ENCODE measurements at regions not wholly inside any gene's neighbourhood (a gene's known extent, or its start where the extent isn't known, plus 50 kb on each side); places are given as distances from the start of the nearest gene placed in this dataset.

DNA sequence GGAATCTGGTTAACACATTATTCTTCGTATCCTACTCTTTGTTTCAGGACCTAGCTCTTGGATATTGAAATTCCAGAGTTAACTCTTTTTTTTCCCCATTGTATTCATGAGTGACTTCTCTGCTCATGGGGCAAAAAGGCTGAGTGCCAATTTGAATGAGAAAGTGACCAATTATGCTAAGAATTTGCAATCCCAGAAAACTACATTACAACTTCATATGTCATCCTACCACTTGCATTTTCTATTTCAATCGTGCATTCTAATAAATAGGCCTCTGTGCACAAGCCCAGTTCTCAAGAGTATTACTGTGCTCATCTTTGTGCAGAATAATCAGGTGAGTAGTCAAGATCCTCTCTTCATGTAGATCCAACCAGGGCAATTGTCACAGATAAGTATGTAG is 537.8 kb downstream of the OTOL1 start:
- H3K4me1 ChIP-seq = no peaks in the 10 kb centered on the region

DNA sequence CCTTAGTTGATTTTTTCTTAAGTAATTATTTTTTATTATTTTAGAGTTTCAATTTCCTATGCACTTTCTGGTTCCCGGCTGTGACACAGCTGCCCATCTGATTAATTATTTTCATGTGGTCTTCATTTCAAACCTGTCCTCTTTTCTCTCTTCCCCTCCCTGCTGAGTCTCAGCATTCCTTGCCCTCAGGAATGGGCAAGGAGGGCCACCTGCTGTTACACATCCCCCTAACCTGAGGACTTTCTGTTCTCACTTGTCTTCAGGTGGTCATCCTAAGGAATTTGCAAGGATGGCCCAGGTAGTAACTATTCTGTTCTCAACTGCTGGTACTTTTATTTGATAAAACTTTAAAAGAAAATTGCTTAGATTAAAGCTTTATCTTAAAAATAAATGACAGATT is 545.0 kb downstream of the OTOL1 start:
- no peak overlapping the region for H2AFZ ChIP-seq
- no peaks in the 10 kb centered on the region for H3K36me3 ChIP-seq (ENCODE audit: control insufficient read depth, insufficient read depth, low read length)
- no peaks in the 10 kb centered on the region for H3K27me3 ChIP-seq (ENCODE audit: control insufficient read depth, insufficient read depth, low read length)
- H3K79me2 ChIP-seq = no peaks in the 10 kb centered on the region
- H3K4me3 ChIP-seq (ENCODE audit: low read depth, low read length) = no peak overlapping the region
- TF ChIP-seq, protein P1, sequence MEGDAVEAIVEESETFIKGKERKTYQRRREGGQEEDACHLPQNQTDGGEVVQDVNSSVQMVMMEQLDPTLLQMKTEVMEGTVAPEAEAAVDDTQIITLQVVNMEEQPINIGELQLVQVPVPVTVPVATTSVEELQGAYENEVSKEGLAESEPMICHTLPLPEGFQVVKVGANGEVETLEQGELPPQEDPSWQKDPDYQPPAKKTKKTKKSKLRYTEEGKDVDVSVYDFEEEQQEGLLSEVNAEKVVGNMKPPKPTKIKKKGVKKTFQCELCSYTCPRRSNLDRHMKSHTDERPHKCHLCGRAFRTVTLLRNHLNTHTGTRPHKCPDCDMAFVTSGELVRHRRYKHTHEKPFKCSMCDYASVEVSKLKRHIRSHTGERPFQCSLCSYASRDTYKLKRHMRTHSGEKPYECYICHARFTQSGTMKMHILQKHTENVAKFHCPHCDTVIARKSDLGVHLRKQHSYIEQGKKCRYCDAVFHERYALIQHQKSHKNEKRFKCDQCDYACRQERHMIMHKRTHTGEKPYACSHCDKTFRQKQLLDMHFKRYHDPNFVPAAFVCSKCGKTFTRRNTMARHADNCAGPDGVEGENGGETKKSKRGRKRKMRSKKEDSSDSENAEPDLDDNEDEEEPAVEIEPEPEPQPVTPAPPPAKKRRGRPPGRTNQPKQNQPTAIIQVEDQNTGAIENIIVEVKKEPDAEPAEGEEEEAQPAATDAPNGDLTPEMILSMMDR (IDR thresholded peaks at IDR 0.05) = no peak
- H3K4me1 ChIP-seq = no peaks in the 10 kb centered on the region
- H3K9ac ChIP-seq = no peak overlapping the region
- H3K4me2 ChIP-seq (ENCODE audit: low read length) = no peak overlapping the region
- H3K9me3 ChIP-seq (ENCODE audit: control insufficient read depth, low read length) = no peaks in the 10 kb centered on the region
- H3K27ac ChIP-seq = no peak overlapping the region

More for the DNA sequence above, 537.8 kb downstream of the OTOL1 start:
- no peak overlapping the region for H2AFZ ChIP-seq
- TF ChIP-seq, protein P1 (IDR thresholded peaks at IDR 0.05) = no peak
- H3K79me2 ChIP-seq = no peaks in the 10 kb centered on the region
- H3K4me2 ChIP-seq (ENCODE audit: low read length) = no peak overlapping the region
- H3K4me3 ChIP-seq (ENCODE audit: low read depth, low read length) = no peak overlapping the region
- no peaks in the 10 kb centered on the region for H3K36me3 ChIP-seq (ENCODE audit: control insufficient read depth, insufficient read depth, low read length)
- no peaks in the 10 kb centered on the region for H3K9me3 ChIP-seq (ENCODE audit: control insufficient read depth, low read length)
- H3K27ac ChIP-seq = no peak overlapping the region
- no peak overlapping the region for H3K9ac ChIP-seq
- H3K27me3 ChIP-seq (ENCODE audit: control insufficient read depth, insufficient read depth, low read length) = no peaks in the 10 kb centered on the region

DNA sequence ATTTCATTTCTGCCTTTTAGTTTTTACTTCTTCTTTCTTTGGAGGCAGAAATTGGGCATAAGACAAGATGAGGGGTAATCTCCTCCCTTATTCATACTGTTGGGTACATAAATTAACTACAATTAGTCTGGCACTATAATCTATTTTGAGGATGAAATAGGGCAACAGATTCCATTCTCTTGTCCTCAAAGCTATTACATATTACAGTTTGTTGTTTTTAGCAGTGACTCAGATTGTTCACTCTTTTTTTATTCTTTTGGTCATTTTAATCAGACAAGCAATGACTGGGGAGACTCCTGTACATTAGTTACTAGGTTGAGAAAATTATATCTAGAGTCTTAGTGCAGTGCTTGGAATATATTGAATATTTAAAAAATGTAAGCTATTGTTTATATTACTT is 556.0 kb downstream of the OTOL1 start:
- Histone ChIP-seq H2AFZ (no peak overlapping the region), H3K79me2 (no peaks in the 10 kb centered on the region), H3K9ac (no peak overlapping the region), H3K27ac (no peak overlapping the region), H3K4me3 (ENCODE audit: low read depth, low read length) (no peak overlapping the region), H3K4me1 (no peaks in the 10 kb centered on the region), H3K9me3 (ENCODE audit: control insufficient read depth, low read length) (no peaks in the 10 kb centered on the region), H3K4me2 (ENCODE audit: low read length) (no peak overlapping the region), H3K27me3 (ENCODE audit: control insufficient read depth, insufficient read depth, low read length) (no peaks in the 10 kb centered on the region), H3K36me3 (ENCODE audit: control insufficient read depth, insufficient read depth, low read length) (no peaks in the 10 kb centered on the region)
- TF ChIP-seq, protein P1 (IDR thresholded peaks at IDR 0.05) = no peak

DNA sequence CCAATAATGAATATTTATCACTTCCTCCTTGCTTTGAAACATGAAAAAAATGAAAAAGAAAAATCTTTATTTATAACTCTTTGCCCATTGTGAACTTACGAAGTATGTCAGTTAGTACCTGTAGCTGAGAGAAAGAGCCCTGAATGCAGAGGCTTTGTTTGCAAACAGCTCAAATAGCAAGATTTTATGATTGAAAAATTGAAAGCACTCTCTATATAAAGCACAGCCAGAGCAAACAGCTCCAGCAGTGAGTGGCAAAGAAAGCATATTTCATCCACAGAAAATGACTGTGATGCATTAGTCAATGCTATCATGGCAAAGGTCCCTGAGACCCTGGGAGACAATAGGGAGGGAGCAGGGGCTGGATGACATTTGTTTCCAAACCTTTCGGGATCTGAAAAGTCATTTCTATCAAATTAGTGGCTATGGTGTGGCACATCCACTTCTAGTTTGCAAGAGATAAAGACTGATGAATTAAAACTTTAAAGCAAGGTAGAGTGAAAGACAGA is 576.1 kb downstream of the OTOL1 start:
- Histone ChIP-seq H3K27me3 (ENCODE audit: control insufficient read depth, insufficient read depth, low read length) (no peaks in the 10 kb centered on the region), H3K4me3 (ENCODE audit: low read depth, low read length) (no peak overlapping the region), H3K9me3 (ENCODE audit: control insufficient read depth, low read length) (no peaks in the 10 kb centered on the region), H3K36me3 (ENCODE audit: control insufficient read depth, insufficient read depth, low read length) (no peaks in the 10 kb centered on the region), H3K79me2 (no peaks in the 10 kb centered on the region), H3K27ac (no peak overlapping the region), H3K4me1 (no peaks in the 10 kb centered on the region), H3K4me2 (ENCODE audit: low read length) (no peak overlapping the region), H2AFZ (no peak overlapping the region), H3K9ac (no peak overlapping the region)
- TF ChIP-seq, protein P1 (IDR thresholded peaks at IDR 0.05) = no peak

DNA sequence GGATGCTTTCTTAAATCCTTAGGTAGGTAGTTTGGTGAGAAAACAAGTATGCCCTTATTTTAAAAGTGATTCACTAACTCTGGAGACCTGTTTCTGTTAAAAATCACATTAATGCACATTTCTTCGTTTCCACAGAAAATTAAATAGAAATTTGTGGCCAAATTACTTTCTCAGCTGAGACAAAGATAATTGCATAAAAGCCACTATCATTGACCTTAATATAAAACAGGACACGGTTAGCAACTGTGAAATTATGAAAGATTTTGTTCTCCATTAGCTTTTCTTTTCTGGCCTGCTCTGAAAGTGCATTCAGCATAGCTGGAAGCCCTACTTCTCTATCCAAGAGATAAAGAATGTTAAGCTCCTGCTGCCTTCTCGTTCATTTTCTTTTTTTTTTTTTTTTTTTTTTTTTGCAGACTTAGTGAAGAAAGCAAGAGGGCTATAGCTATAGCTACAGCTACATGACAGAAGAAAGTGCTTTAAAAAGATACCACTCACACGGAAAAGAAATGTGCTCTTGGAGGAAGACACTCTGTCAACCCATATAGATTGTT is 576.9 kb downstream of the OTOL1 start:
- Histone ChIP-seq H3K36me3 (ENCODE audit: control insufficient read depth, insufficient read depth, low read length) (no peaks in the 10 kb centered on the region), H3K4me1 (no peaks in the 10 kb centered on the region), H3K4me2 (ENCODE audit: low read length) (no peak overlapping the region), H2AFZ (no peak overlapping the region), H3K27ac (no peak overlapping the region), H3K79me2 (no peaks in the 10 kb centered on the region), H3K9ac (no peak overlapping the region), H3K9me3 (ENCODE audit: control insufficient read depth, low read length) (no peaks in the 10 kb centered on the region), H3K27me3 (ENCODE audit: control insufficient read depth, insufficient read depth, low read length) (no peaks in the 10 kb centered on the region), H3K4me3 (ENCODE audit: low read depth, low read length) (no peak overlapping the region)
- TF ChIP-seq, protein P1 (IDR thresholded peaks at IDR 0.05) = no peak

All from parathyroid adenoma (tissue), 2 donors.